ENCODE measurements at regions not wholly inside any gene's neighbourhood (a gene's known extent, or its start where the extent isn't known, plus 50 kb on each side); places are given as distances from the start of the nearest gene placed in this dataset.
"Not testable (repeated sequence)": the region's sequence is repeated elsewhere in the genome, so short reads cannot be mapped to it uniquely, and the experiment has no call there.

GRCh38 chr1:82799261-82799660, 998.5 kb downstream of the ADGRL2 start:
- no peak for ATAC-seq

- ATAC-seq, result no peak
Observed at GRCh38 chr1:82795508-82796149, 994.9 kb downstream of the ADGRL2 start.

- ATAC-seq, result no peak
Observed at GRCh38 chr1:82792151-82792550, 991.4 kb downstream of the ADGRL2 start.

DNA sequence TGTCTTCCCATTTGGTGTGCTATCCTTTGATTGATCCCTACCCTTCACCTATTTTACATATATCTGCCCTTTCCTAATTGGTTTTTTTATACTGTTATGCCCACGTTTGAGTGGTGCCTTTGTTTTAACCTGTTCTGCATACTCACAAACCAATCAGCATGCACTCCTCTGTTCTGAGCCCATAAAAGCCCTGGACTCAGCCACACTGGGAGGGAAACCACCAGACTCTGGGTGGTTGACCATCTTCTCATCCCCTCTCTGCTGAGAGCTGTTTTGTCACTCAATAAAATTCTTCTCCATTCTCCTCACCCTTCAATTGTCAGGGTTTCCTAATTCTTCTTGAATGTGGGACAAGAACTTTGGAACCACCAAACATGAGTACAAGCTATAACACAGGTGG, 989.8 kb downstream of the ADGRL2 start:
- no peak for ATAC-seq

GRCh38 chr1:82788660-82789059, 987.9 kb downstream of the ADGRL2 start:
- ATAC-seq, result no peak

DNA sequence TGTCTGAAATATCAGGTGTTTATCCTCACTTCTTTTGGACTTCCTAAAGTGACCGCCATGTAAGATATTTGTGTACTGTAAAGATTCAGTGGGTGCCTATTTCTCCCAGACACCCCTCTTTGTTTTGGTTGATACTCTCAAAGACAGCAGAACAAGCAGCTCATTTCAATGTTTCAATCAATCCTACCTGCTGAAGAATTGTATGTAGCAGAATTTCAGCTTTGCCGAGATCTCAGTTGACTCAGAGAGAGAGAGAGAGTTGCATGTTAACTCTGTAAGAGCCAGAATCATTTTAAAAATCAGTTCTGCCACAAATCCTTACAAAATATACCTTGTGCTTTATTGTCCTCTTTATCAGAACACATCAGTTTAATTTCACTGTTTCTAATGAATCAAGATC, 987.3 kb downstream of the ADGRL2 start:
- ATAC-seq, result no peak

- ATAC-seq, result no peak
Observed at GRCh38 chr1:82786883-82787282, 986.1 kb downstream of the ADGRL2 start.

- no peak for ATAC-seq
Observed at GRCh38 chr1:82785268-82785790, 984.6 kb downstream of the ADGRL2 start.

DNA sequence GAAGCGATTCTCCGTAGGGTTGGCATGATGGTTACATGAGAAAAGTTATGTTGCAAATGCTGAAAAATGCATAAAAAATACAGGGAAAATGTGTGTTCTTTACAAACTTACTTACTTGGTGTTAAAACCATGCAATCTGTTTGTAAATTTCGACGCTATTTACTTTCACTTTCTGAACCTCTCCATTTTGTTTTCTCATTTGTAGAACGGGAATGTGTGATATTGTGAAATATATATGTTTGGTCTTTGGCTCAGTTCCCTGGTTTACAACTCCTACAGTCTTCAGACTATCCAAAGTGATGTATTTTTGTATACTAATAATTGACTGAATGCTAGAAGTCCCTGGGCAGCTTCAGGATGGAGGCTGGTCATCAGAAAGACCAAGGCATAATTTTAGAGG, 982.3 kb downstream of the ADGRL2 start:
- ATAC-seq, result no peak

- ATAC-seq, result no peak
Observed at GRCh38 chr1:82782599-82782998, 981.9 kb downstream of the ADGRL2 start.

DNA sequence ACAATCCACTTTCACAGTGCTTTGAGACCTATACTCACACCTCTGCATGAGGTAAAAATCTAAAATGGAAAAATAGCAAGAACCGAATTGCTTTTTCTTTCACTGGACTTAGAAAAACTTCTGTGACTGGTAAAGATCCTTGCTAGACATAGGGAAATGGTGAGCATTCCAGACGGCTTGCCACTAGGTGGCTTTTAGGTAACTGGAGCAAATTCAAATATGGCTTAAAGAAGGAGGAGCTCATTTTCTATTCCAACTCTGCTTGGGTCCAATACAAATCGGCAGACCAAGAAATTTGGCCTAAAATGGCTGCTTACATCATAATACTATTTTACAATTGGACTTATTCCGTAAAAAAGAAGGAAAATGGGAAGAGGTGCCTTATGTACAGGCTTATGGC, 977.9 kb downstream of the ADGRL2 start:
- no peak for ATAC-seq

GRCh38 chr1:82777240-82777639, 976.5 kb downstream of the ADGRL2 start:
- ATAC-seq, result no peak

- ATAC-seq, result not testable (repeated sequence)
Observed at GRCh38 chr1:82776730-82777129, 976.0 kb downstream of the ADGRL2 start.

DNA sequence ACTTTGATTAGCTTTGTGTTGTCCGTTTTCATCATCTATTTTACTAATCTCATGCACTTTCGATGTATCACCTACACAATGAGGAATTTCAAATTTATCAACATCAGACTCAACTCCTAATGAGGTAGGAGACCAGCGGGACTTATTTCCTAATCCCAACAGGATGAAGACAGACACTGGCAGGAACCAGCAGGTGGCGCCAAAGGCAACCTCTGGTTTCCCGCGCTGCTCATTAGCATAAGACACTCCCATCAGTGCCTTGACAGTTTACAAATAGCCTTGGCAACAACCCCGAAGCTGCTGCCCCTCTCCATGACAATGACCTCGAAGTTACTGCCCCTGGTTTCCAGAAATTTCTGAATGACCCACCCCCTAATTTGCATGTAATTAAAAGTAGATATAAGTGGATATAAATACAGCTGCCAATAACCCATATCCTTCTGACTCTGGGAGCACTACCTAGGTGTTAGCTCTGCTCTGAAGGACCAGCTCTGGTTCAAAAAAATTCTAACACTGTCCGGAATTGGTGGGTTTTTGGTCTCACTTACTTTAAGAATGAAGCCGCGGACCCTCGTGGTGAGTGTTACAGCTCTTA, 974.8 kb downstream of the ADGRL2 start:
- ATAC-seq, result no peak

DNA sequence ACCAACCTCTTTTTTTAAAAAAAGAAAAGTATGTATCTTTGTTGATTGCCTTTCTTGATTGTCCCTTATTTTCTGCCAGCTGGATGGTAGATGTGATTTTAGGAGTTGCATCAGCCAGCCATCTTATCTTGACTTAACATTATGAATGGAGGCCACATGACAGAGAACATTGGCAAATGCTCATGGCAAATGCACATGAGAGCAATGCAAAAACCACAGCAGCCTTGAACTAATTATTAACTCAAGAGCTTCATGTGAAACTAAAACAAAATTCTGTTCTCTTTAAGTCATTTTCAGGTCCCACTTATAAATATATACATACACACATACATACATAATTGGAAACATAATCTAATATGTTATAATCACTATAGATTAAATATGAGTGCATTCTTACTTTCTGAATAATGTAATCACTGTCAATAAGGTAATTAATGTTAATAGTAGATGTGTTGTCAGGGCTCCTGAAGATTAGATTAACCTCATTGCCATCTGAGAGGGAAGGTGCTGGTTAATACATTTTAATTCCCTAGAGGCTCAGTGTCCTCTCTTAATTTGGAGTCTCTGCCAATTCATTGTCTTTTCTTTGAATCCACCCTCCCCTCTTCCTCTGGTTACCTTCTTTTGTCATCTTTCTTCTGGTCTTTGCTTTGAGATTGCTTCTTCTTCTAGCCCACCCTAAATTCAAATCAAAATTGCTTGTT, 962.2 kb downstream of the ADGRL2 start:
- ATAC-seq, result no peak

DNA sequence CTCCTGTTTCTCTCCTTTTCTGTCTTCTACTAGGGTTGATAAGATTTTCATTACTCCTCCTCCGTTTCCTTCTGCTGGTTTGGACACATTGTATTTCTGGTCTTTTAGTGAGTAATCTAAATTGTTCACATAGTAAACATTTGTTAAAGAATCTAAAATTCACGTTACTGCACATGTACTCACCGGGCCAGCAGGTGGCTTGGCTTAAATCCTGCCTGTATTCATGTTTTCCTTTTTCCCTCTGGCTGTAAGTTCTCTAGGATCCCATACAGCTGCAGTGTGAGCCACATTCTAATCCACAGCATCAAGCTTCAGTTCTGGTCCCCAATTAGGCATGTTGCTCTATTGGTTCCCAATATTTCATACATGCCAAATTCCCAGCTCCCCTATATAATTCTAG, 958.3 kb downstream of the ADGRL2 start:
- ATAC-seq, result no peak

GRCh38 chr1:82755671-82756070, 954.9 kb downstream of the ADGRL2 start:
- no peak for ATAC-seq

- no peak for ATAC-seq
Observed at GRCh38 chr1:82755191-82755590, 954.5 kb downstream of the ADGRL2 start.

GRCh38 chr1:82752046-82752445, 951.3 kb downstream of the ADGRL2 start:
- no peak for ATAC-seq

DNA sequence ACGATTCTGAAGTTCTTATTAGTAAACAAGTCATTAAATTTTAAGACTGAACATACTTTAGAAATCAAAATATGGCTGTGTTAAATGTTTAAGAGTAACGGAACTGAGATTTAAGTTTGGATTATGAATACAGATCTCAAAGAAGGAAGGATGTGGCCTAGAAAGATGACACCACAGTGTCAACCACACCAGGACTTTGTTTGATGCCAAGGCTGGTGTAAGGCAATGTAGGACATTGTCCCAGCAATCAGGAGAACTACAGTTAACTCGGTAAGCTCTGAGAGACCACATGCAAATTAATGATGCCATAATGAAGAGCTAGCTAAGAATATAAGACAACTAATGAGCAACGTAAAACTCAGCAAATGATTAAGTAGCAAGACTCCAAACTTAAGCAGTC, 932.9 kb downstream of the ADGRL2 start:
- no peak for ATAC-seq

DNA sequence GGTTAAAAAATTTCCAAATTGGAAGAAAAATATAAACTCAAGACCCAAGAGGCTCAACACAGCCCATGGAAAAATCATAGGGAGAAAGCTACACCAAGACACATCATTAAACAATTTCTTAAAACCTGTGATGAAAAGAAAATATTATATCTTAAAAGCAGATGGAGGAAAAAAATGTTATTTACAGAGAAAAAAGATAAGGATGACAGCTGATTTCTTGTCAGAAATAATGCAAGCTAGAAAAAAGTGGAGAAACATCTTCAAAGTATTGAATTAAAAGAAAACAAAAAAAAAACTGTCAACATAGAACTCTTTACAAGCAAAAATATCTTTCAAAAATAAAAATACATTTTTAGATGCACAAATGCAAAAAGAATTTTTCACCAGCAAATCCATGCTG, 930.5 kb downstream of the ADGRL2 start:
- ATAC-seq, result no peak

DNA sequence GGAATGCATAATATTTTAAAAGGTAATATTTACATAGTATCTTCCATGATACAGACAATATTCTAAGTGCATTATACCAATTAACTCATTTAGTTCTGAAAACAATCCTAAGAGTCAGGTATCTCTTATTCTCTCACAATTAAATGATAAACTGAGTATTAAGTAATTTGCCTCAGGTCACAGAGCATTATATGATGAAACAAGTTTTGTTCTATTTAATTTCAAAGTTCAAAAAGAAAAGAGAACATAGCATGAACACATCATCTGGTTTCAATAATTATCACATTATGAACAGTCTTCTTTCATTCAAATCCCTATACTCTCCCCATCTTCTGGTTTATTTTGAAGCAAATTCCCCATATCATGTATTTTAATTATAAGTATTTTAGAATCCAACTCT, 927.5 kb downstream of the ADGRL2 start:
- ATAC-seq, result no peak

- no peak for ATAC-seq
Observed at GRCh38 chr1:82724246-82724645, 923.5 kb downstream of the ADGRL2 start.

GRCh38 chr1:82722608-82723007, 921.9 kb downstream of the ADGRL2 start:
- no peak for ATAC-seq

Data from activated CD4-positive, CD25-positive, alpha-beta regulatory T cell treated with anti-CD3 and anti-CD28 coated beads, Interleukin-2, amount 50 U/mL, for 24 hours (primary cell).